ENCODE measurements at regions not wholly inside any gene's neighbourhood (a gene's known extent, or its start where the extent isn't known, plus 50 kb on each side); places are given as distances from the start of the nearest gene placed in this dataset.
A peak's percentile ranks its signal among the peaks of the same experiment; 100 is the strongest.
"Not testable (repeated sequence)": the region's sequence is repeated elsewhere in the genome, so short reads cannot be mapped to it uniquely, and the experiment has no call there.

GRCh38 chr3:542021-542420, 345.5 kb downstream of the CHL1 start:
- DNase-seq (ENCODE audit: insufficient read length, low spot score) (no peak), FAIRE-seq (no peak)
- TF ChIP-seq SPI1 (IDR thresholded peaks at IDR 0.05; ENCODE audit: low read depth, low read length) (no peak), POLR2A (IDR thresholded peaks at IDR 0.05; ENCODE audit: low read depth, low read length) (no peak), TAF1 (IDR thresholded peaks at IDR 0.05; ENCODE audit: low read depth, low read length) (no peak), POLR2AphosphoS5 (IDR thresholded peaks at IDR 0.05; ENCODE audit: low read depth, low read length) (no peak), POU2F2 (IDR thresholded peaks at IDR 0.05; ENCODE audit: low read depth, low read length) (no peak), PAX5 (IDR thresholded peaks at IDR 0.05; ENCODE audit: insufficient read depth, low read length, severe bottlenecking) (no peak)

GRCh38 chr3:549636-550035, 353.1 kb downstream of the CHL1 start:
- FAIRE-seq (no peak), DNase-seq (ENCODE audit: insufficient read length, low spot score) (no peak)
- TF ChIP-seq SPI1 (IDR thresholded peaks at IDR 0.05; ENCODE audit: low read depth, low read length) = no peak
- TF ChIP-seq TAF1 (IDR thresholded peaks at IDR 0.05; ENCODE audit: low read depth, low read length) = no peak
- no peak for TF ChIP-seq POLR2A (IDR thresholded peaks at IDR 0.05; ENCODE audit: low read depth, low read length)
- TF ChIP-seq POU2F2 (IDR thresholded peaks at IDR 0.05; ENCODE audit: low read depth, low read length) = no peak
- TF ChIP-seq POLR2AphosphoS5 (IDR thresholded peaks at IDR 0.05; ENCODE audit: low read depth, low read length) = no peak
- no peak for TF ChIP-seq PAX5 (IDR thresholded peaks at IDR 0.05; ENCODE audit: insufficient read depth, low read length, severe bottlenecking)

- no peak for TF ChIP-seq PAX5 (IDR thresholded peaks at IDR 0.05; ENCODE audit: insufficient read depth, low read length, severe bottlenecking)
- no peak for TF ChIP-seq TAF1 (IDR thresholded peaks at IDR 0.05; ENCODE audit: low read depth, low read length)
- TF ChIP-seq SPI1 (IDR thresholded peaks at IDR 0.05; ENCODE audit: low read depth, low read length) = no peak
- TF ChIP-seq POU2F2 (IDR thresholded peaks at IDR 0.05; ENCODE audit: low read depth, low read length) = no peak
- TF ChIP-seq POLR2AphosphoS5 (IDR thresholded peaks at IDR 0.05; ENCODE audit: low read depth, low read length) = no peak
- TF ChIP-seq POLR2A (IDR thresholded peaks at IDR 0.05; ENCODE audit: low read depth, low read length) = no peak
- no peak for FAIRE-seq
- DNase-seq (ENCODE audit: insufficient read length, low spot score) = no peak
Measured at GRCh38 chr3:550471-550870, 353.9 kb downstream of the CHL1 start.

GRCh38 chr3:557972-558371, 361.4 kb downstream of the CHL1 start:
- DNase-seq (ENCODE audit: insufficient read length, low spot score) = peak; percentile 5
- FAIRE-seq = peak; percentile 77
- TF ChIP-seq SPI1 (IDR thresholded peaks at IDR 0.05; ENCODE audit: low read depth, low read length) = peak; percentile 76
- no peak for TF ChIP-seq POLR2A (IDR thresholded peaks at IDR 0.05; ENCODE audit: low read depth, low read length)
- no peak for TF ChIP-seq POLR2AphosphoS5 (IDR thresholded peaks at IDR 0.05; ENCODE audit: low read depth, low read length)
- peak; percentile 43; the same call in 1 of the 2 replicates for TF ChIP-seq POU2F2 (IDR thresholded peaks at IDR 0.05; ENCODE audit: low read depth, low read length)
- TF ChIP-seq PAX5 (IDR thresholded peaks at IDR 0.05; ENCODE audit: insufficient read depth, low read length, severe bottlenecking) = no peak

GRCh38 chr3:567488-568185, 371.1 kb downstream of the CHL1 start:
- TF ChIP-seq SPI1 (IDR thresholded peaks at IDR 0.05; ENCODE audit: low read depth, low read length) = no peak
- no peak for TF ChIP-seq TAF1 (IDR thresholded peaks at IDR 0.05; ENCODE audit: low read depth, low read length)
- TF ChIP-seq POU2F2 (IDR thresholded peaks at IDR 0.05; ENCODE audit: low read depth, low read length) = no peak
- no peak for TF ChIP-seq PAX5 (IDR thresholded peaks at IDR 0.05; ENCODE audit: insufficient read depth, low read length, severe bottlenecking)
- no peak for TF ChIP-seq POLR2A (IDR thresholded peaks at IDR 0.05; ENCODE audit: low read depth, low read length)
- no peak for TF ChIP-seq POLR2AphosphoS5 (IDR thresholded peaks at IDR 0.05; ENCODE audit: low read depth, low read length)
- FAIRE-seq (no peak), DNase-seq (ENCODE audit: insufficient read length, low spot score) (no peak)

GRCh38 chr3:579529-579928, 383.0 kb downstream of the CHL1 start:
- not testable (repeated sequence) for FAIRE-seq; DNase-seq (ENCODE audit: insufficient read length, low spot score)

GRCh38 chr3:589066-589465, 392.5 kb downstream of the CHL1 start:
- not testable (repeated sequence) for FAIRE-seq; DNase-seq (ENCODE audit: insufficient read length, low spot score)

- DNase-seq (ENCODE audit: insufficient read length, low spot score); FAIRE-seq: not testable (repeated sequence)
Measured at GRCh38 chr3:597304-597703, 400.7 kb downstream of the CHL1 start.

GRCh38 chr3:597746-598145, 401.2 kb downstream of the CHL1 start:
- FAIRE-seq; DNase-seq (ENCODE audit: insufficient read length, low spot score): not testable (repeated sequence)

GRCh38 chr3:607480-607879, 410.9 kb downstream of the CHL1 start:
- DNase-seq (ENCODE audit: insufficient read length, low spot score); FAIRE-seq: not testable (repeated sequence)

- no peak for TF ChIP-seq POU2F2 (IDR thresholded peaks at IDR 0.05; ENCODE audit: low read depth, low read length)
- no peak for TF ChIP-seq SPI1 (IDR thresholded peaks at IDR 0.05; ENCODE audit: low read depth, low read length)
- TF ChIP-seq POLR2AphosphoS5 (IDR thresholded peaks at IDR 0.05; ENCODE audit: low read depth, low read length) = no peak
- no peak for TF ChIP-seq PAX5 (IDR thresholded peaks at IDR 0.05; ENCODE audit: insufficient read depth, low read length, severe bottlenecking)
- TF ChIP-seq POLR2A (IDR thresholded peaks at IDR 0.05; ENCODE audit: low read depth, low read length) = no peak
- no peak for TF ChIP-seq TAF1 (IDR thresholded peaks at IDR 0.05; ENCODE audit: low read depth, low read length)
- DNase-seq (ENCODE audit: insufficient read length, low spot score) (no peak), FAIRE-seq (no peak)
Measured at GRCh38 chr3:621714-622113, 425.2 kb downstream of the CHL1 start.
